GM19193 (cell line): ENCODE measurements at regions not wholly inside any gene's neighbourhood (a gene's known extent, or its start where the extent isn't known, plus 50 kb on each side); places are given as distances from the start of the nearest gene placed in this dataset.

Experiments used
- POLR2A ChIP-seq: IDR thresholded peaks from 4 replicates; pipeline ENCODE4 v1.6.1; 2011; ENCODE audit not compliant: insufficient read depth, insufficient read length; ENCODE audit errors: extremely low read depth

GRCh38 chr5:124420952-124421351 is 325.5 kb downstream of the ZNF608 start:
- TF ChIP-seq POLR2A, result no peak

- no peak for TF ChIP-seq POLR2A
Measured at GRCh38 chr5:124419531-124419930, 326.9 kb downstream of the ZNF608 start.

GRCh38 chr5:124418390-124418789 is 328.0 kb downstream of the ZNF608 start:
- TF ChIP-seq POLR2A, result no peak

- no peak for TF ChIP-seq POLR2A
Measured at GRCh38 chr5:124417196-124417595, 329.2 kb downstream of the ZNF608 start.

GRCh38 chr5:124416627-124417026 is 329.8 kb downstream of the ZNF608 start:
- TF ChIP-seq POLR2A, result no peak

GRCh38 chr5:124414973-124415372 is 331.5 kb downstream of the ZNF608 start:
- no peak for TF ChIP-seq POLR2A

- no peak for TF ChIP-seq POLR2A
Measured at GRCh38 chr5:124410539-124411488, 335.6 kb downstream of the ZNF608 start.

GRCh38 chr5:124408738-124409453 is 337.5 kb downstream of the ZNF608 start:
- TF ChIP-seq POLR2A, result no peak

GRCh38 chr5:124404796-124405195 is 341.6 kb downstream of the ZNF608 start:
- TF ChIP-seq POLR2A, result no peak

- no peak for TF ChIP-seq POLR2A
Measured at GRCh38 chr5:124403281-124403680, 343.2 kb downstream of the ZNF608 start.

GRCh38 chr5:124402144-124402581 is 344.3 kb downstream of the ZNF608 start:
- no peak for TF ChIP-seq POLR2A

- TF ChIP-seq POLR2A, result no peak
Measured at GRCh38 chr5:124401476-124402143, 344.8 kb downstream of the ZNF608 start.

GRCh38 chr5:124399426-124399961 is 346.9 kb downstream of the ZNF608 start:
- no peak for TF ChIP-seq POLR2A

GRCh38 chr5:124398460-124398859 is 348.0 kb downstream of the ZNF608 start:
- TF ChIP-seq POLR2A, result no peak

GRCh38 chr5:124397317-124397716 is 349.1 kb downstream of the ZNF608 start:
- TF ChIP-seq POLR2A, result no peak

GRCh38 chr5:124395926-124396325 is 350.5 kb downstream of the ZNF608 start:
- TF ChIP-seq POLR2A, result no peak

- no peak for TF ChIP-seq POLR2A
Measured at GRCh38 chr5:124395287-124395686, 351.2 kb downstream of the ZNF608 start.
